GM23248 (cell line): ENCODE measurements at regions not wholly inside any gene's neighbourhood (a gene's known extent, or its start where the extent isn't known, plus 50 kb on each side); places are given as distances from the start of the nearest gene placed in this dataset.

Experiments
- EZH2 ChIP-seq: fragments of 200-600 bp; sonication (generic); IDR thresholded peaks from 2 replicates; pipeline ENCODE4 v1.6.1; 2018; ENCODE audit warnings: antibody characterized with exemption, mild to moderate bottlenecking; ENCODE audit not compliant: insufficient read depth, poor library complexity, severe bottlenecking
- EZH2phosphoT487 ChIP-seq: fragments of 200-600 bp; sonication (generic); IDR thresholded peaks from 2 replicates; pipeline ENCODE4 v1.6.1; 2018; ENCODE audit warnings: antibody characterized with exemption, moderate library complexity, mild to moderate bottlenecking, low read depth; ENCODE audit not compliant: insufficient read depth

DNA sequence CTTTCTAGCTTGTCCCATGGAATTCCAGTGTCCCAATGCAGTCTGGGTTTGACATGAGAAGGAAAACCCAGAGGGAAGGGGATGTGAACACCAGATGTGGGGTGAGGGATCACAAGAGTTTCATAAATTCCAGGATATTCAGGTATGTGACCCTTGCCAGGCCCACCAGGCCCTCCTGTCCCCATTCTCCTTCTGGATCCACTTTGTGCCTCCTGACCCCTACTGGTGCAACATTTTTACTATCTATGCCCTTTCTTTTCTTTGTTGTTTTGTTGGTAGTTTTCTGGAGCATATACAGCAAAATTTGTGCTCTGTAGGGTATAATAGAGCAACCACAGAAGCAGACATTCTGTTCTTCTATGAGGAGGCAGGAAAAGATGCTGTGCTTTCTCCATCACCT lies 597.0 kb upstream of the GRAMD2B start:
- TF ChIP-seq EZH2 (no peak), EZH2phosphoT487 (no peak)
